GM13976 (cell line): ENCODE measurements at regions not wholly inside any gene's neighbourhood (a gene's known extent, or its start where the extent isn't known, plus 50 kb on each side); places are given as distances from the start of the nearest gene placed in this dataset.

Experiments
- DNase-seq: peaks from one replicate; pipeline ENCODE4 v3.0.0; 2012; ENCODE audit warnings: low spot score
- CTCF ChIP-seq: IDR thresholded peaks from 2 replicates; pipeline ENCODE4 v1.5.1; 2012; ENCODE audit warnings: borderline replicate concordance, mild to moderate bottlenecking; ENCODE audit not compliant: insufficient read depth; ENCODE audit errors: extremely low read depth, missing control alignments, control extremely low read depth
- in situ Hi-C: fragments of 300-500 bp; cut with MboI; formaldehyde crosslinking; loops from one replicate; pipeline ENCODE4 v1.12.0; 2022; ENCODE audit warnings: low sequenced_read_pairs, mixed read lengths, inconsistent platforms; ENCODE audit not compliant: unreplicated experiment

- TF ChIP-seq CTCF, result no peak
- in situ Hi-C loops, result loop anchor here (5.0 to 25.0 kb wide), 2 partner anchors 208 to 862 kb away; partner anchors contain the start of gene MARCKS
- DNase-seq, result no peak
Measured at GRCh38 chr6:113649276-113649675, 207.9 kb upstream of the MARCKS start.

- no peak for TF ChIP-seq CTCF
- in situ Hi-C loops, result loop anchor here (5.0 to 25.0 kb wide), 2 partner anchors 207 to 863 kb away; partner anchors contain the start of gene MARCKS
- DNase-seq, result no peak
Measured at GRCh38 chr6:113649880-113650609, 207.1 kb upstream of the MARCKS start.

GRCh38 chr6:113650610-113650979, 206.6 kb upstream of the MARCKS start:
- in situ Hi-C loops, result no loop called here
- TF ChIP-seq CTCF, result no peak
- no peak for DNase-seq

GRCh38 chr6:113651120-113651519, 206.0 kb upstream of the MARCKS start:
- no peak for DNase-seq
- TF ChIP-seq CTCF, result no peak
- in situ Hi-C loops, result no loop called here

GRCh38 chr6:113651920-113652319, 205.2 kb upstream of the MARCKS start:
- no peak for DNase-seq
- TF ChIP-seq CTCF, result no peak
- in situ Hi-C loops, result no loop called here

- in situ Hi-C loops, result no loop called here
- no peak for TF ChIP-seq CTCF
- DNase-seq, result no peak
Measured at GRCh38 chr6:113653275-113653674, 203.9 kb upstream of the MARCKS start.
